H1 (cell line): ENCODE measurements at regions not wholly inside any gene's neighbourhood (a gene's known extent, or its start where the extent isn't known, plus 50 kb on each side); places are given as distances from the start of the nearest gene placed in this dataset.

Experiments used
- CTCF ChIA-PET: fragments of 300-600 bp; sonication (Branson Sonifier 250); formaldehyde crosslinking; loops from one replicate; lab custom pipeline; 2021; ENCODE audit not compliant: partially characterized antibody; lab: Charles Lee
- POLR2A ChIA-PET: fragments of 300-600 bp; sonication (Branson Sonifier 250); formaldehyde crosslinking; loops from one replicate; lab custom pipeline; 2021; ENCODE audit warnings: inconsistent platforms; ENCODE audit not compliant: partially characterized antibody; lab: Charles Lee
- DNase-seq, 2 experiments: peaks; one replicate each; pipeline versions ENCODE4 v3.0.0 to v3.0.0-alpha.2; 2010 to 2022; ENCODE audit warnings: low spot score in 2 of 2, low read depth in 1 of 2, mixed read lengths in 1 of 2
- FAIRE-seq: peaks from 2 replicates; lab custom pipeline; 2011; peaks lifted over from hg19 to GRCh38; lab: Jason Lieb, UNC
- H2AFZ ChIP-seq: 2 replicates; pipeline ENCODE4 v1.8.1; 2012; ENCODE audit warnings: low read length, inconsistent platforms
- H2AK5ac ChIP-seq: 2 replicates; pipeline ENCODE4 v1.6.1; 2013; ENCODE audit warnings: low read depth, low read length
- H2BK120ac ChIP-seq: replicated peaks from 2 replicates; pipeline ENCODE3; 2013; ENCODE audit warnings: low read depth, low read length, inconsistent platforms
- H2BK12ac ChIP-seq: 2 replicates; pipeline ENCODE4 v1.6.1; 2013; ENCODE audit warnings: low read depth, low read length
- H2BK15ac ChIP-seq: 2 replicates; pipeline ENCODE4 v1.6.1; 2013; ENCODE audit warnings: low read length
- H2BK20ac ChIP-seq: 2 replicates; pipeline ENCODE4 v1.6.1; 2013; ENCODE audit warnings: low read length
- H2BK5ac ChIP-seq: 2 replicates; pipeline ENCODE4 v1.6.1; 2013; ENCODE audit warnings: low read depth, low read length
- H3K14ac ChIP-seq: 2 replicates; pipeline ENCODE4 v1.6.1; 2013; ENCODE audit warnings: inconsistent platforms; ENCODE audit not compliant: insufficient read length
- H3K18ac ChIP-seq: 2 replicates; pipeline ENCODE4 v1.6.1; 2013; ENCODE audit warnings: low read length; ENCODE audit errors: extremely low read depth
- H3K23ac ChIP-seq: 2 replicates; pipeline ENCODE4 v1.6.1; 2013; ENCODE audit warnings: inconsistent platforms; ENCODE audit not compliant: insufficient read length
- H3K23me2 ChIP-seq: 2 replicates; pipeline ENCODE4 v1.6.1; 2013; ENCODE audit warnings: low read depth, low read length
- H3K27ac ChIP-seq: 2 replicates; pipeline ENCODE4 v1.6.1; 2011; ENCODE audit warnings: low read depth, low read length, inconsistent platforms
- H3K27me3 ChIP-seq, 4 experiments: replicated peaks in 1 of 4; 1 replicate in 1 of 4; 2 replicates in 3 of 4; pipeline versions ENCODE4 v1.6.1 to v1.8.1; 2011 to 2013; ENCODE audit warnings: low read length in 3 of 4, mild to moderate bottlenecking in 3 of 4, inconsistent platforms in 2 of 4, mixed read lengths in 2 of 4, moderate library complexity in 1 of 4; ENCODE audit not compliant: control insufficient read depth in 3 of 4, insufficient read depth in 3 of 4; ENCODE audit errors: extremely low read depth in 1 of 4
- H3K36me3 ChIP-seq, 4 experiments: 2 replicates each; pipeline versions ENCODE4 v1.6.1 to v1.8.1; 2011 to 2013; ENCODE audit warnings: mild to moderate bottlenecking in 4 of 4, low read length in 3 of 4, moderate library complexity in 2 of 4, control low read depth in 1 of 4, inconsistent platforms in 1 of 4; ENCODE audit not compliant: insufficient read depth in 4 of 4, control insufficient read depth in 2 of 4
- H3K4ac ChIP-seq: replicated peaks from 2 replicates; pipeline ENCODE3; 2013; ENCODE audit warnings: low read length, low read depth, mixed read lengths, inconsistent platforms; ENCODE audit not compliant: insufficient read length
- H3K4me1 ChIP-seq, 4 experiments: replicated peaks in 1 of 4; 1 replicate in 1 of 4; 2 replicates in 3 of 4; pipeline versions ENCODE4 v1.6.1 to v1.8.1; 2011 to 2013; ENCODE audit warnings: low read length in 3 of 4, inconsistent platforms in 2 of 4, mixed read lengths in 1 of 4; ENCODE audit not compliant: insufficient read depth in 4 of 4, control insufficient read depth in 3 of 4
- H3K4me2 ChIP-seq, 2 experiments: 2 replicates each; pipeline versions ENCODE4 v1.6.1 to v1.8.1; 2011 to 2013; ENCODE audit warnings: low read depth in 2 of 2, low read length in 2 of 2, control low read depth in 1 of 2, inconsistent platforms in 1 of 2, mild to moderate bottlenecking in 1 of 2; ENCODE audit not compliant: insufficient read depth in 1 of 2
- H3K4me3 ChIP-seq, 4 experiments: fragments of 200-600, 300-600 bp in 1 of 4; sonication (generic), shearing (Covaris generic), sonication (Bioruptor Twin) in 1 of 4; 2 replicates each; pipeline versions ENCODE4 v1.5.1 to v1.8.1; 2011 to 2016; ENCODE audit warnings: low read length in 4 of 4, low read depth in 3 of 4, control low read depth in 2 of 4, inconsistent platforms in 2 of 4, mild to moderate bottlenecking in 2 of 4, mixed read lengths in 1 of 4, moderate library complexity in 1 of 4; ENCODE audit not compliant: insufficient read depth in 2 of 4; ENCODE audit errors: extremely low read depth in 1 of 4
- H3K56ac ChIP-seq: replicated peaks from 2 replicates; pipeline ENCODE3; 2013; ENCODE audit warnings: low read depth, mild to moderate bottlenecking, mixed read lengths, low read length, inconsistent platforms; ENCODE audit not compliant: insufficient read length
- H3K79me1 ChIP-seq: 2 replicates; pipeline ENCODE4 v1.6.1; 2013; ENCODE audit warnings: low read depth, low read length, control low read depth
- H3K79me2 ChIP-seq, 2 experiments: 2 replicates each; pipeline versions ENCODE4 v1.6.1 to v1.8.1; 2012 to 2013; ENCODE audit warnings: low read length in 2 of 2, mild to moderate bottlenecking in 2 of 2, inconsistent platforms in 1 of 2; ENCODE audit not compliant: insufficient read depth in 2 of 2, control insufficient read depth in 1 of 2
- H3K9ac ChIP-seq, 4 experiments: replicated peaks in 1 of 4; 1 replicate in 1 of 4; 2 replicates in 3 of 4; pipeline versions ENCODE4 v1.6.1 to v1.8.1; 2011 to 2013; ENCODE audit warnings: low read depth in 3 of 4, low read length in 3 of 4, control low read depth in 2 of 4, mild to moderate bottlenecking in 2 of 4, moderate library complexity in 2 of 4, inconsistent platforms in 1 of 4; ENCODE audit errors: extremely low read depth in 1 of 4
- H3K9me3 ChIP-seq, 2 experiments: 2 replicates each; pipeline versions ENCODE4 v1.6.1 to v1.8.1; 2012 to 2013; ENCODE audit warnings: mild to moderate bottlenecking in 2 of 2, moderate library complexity in 2 of 2, control low read depth in 1 of 2, inconsistent platforms in 1 of 2, low read depth in 1 of 2, low read length in 1 of 2, mixed read lengths in 1 of 2; ENCODE audit not compliant: insufficient read depth in 2 of 2
- H4K20me1 ChIP-seq, 2 experiments: replicated peaks in 1 of 2; 2 replicates each; pipeline versions ENCODE3 to v1.8.1; 2011 to 2013; ENCODE audit warnings: inconsistent platforms in 2 of 2, low read length in 2 of 2, mild to moderate bottlenecking in 1 of 2; ENCODE audit not compliant: insufficient read depth in 2 of 2, control insufficient read depth in 1 of 2
- H4K5ac ChIP-seq: 2 replicates; pipeline ENCODE4 v1.6.1; 2013; ENCODE audit warnings: low read length, low read depth, mixed read lengths, inconsistent platforms; ENCODE audit not compliant: insufficient read length
- H4K8ac ChIP-seq: 2 replicates; pipeline ENCODE4 v1.8.0; 2013; ENCODE audit warnings: mild to moderate bottlenecking, moderate library complexity, low read length, inconsistent platforms; ENCODE audit not compliant: insufficient read depth; ENCODE audit errors: extremely low read depth
- H4K91ac ChIP-seq: replicated peaks from 2 replicates; pipeline ENCODE3; 2013; ENCODE audit warnings: low read length, mixed read lengths, inconsistent platforms; ENCODE audit not compliant: insufficient read length
- ASH2L ChIP-seq: fragments of 200-600, 300-600 bp; sonication (generic); IDR thresholded peaks from one replicate; pipeline ENCODE4 v1.7.1; 2017; ENCODE audit warnings: low read length
- CREB1 ChIP-seq: IDR thresholded peaks from 2 replicates; pipeline ENCODE4 v1.6.1; 2012; ENCODE audit warnings: inconsistent platforms
- CTBP2 ChIP-seq: IDR thresholded peaks from 2 replicates; pipeline ENCODE4 v1.7.0; 2011; ENCODE audit warnings: borderline replicate concordance, mild to moderate bottlenecking, moderate library complexity, mixed read lengths, low read length; ENCODE audit not compliant: insufficient read depth, insufficient read length
- HDAC6 ChIP-seq: IDR thresholded peaks from one replicate; pipeline ENCODE4 v1.7.1; 2012; ENCODE audit warnings: low read depth, mild to moderate bottlenecking, inconsistent platforms, low read length, moderate library complexity
- KDM4A ChIP-seq: IDR thresholded peaks from one replicate; pipeline ENCODE4 v1.7.1; 2012; ENCODE audit warnings: low read depth, mild to moderate bottlenecking, moderate library complexity, low read length, inconsistent platforms; ENCODE audit not compliant: severe bottlenecking
- MAFK ChIP-seq: IDR thresholded peaks from 2 replicates; pipeline ENCODE4 v1.6.1; 2012; ENCODE audit warnings: low read depth, mild to moderate bottlenecking, improper control_type of control experiment, low read length
- POU5F1 ChIP-seq: IDR thresholded peaks from 2 replicates; pipeline ENCODE4 v1.6.1; 2011; ENCODE audit warnings: low read depth, mild to moderate bottlenecking, low read length, moderate library complexity
- RBBP5 ChIP-seq: IDR thresholded peaks from 2 replicates; pipeline ENCODE4 v1.7.1; 2012; ENCODE audit warnings: low read depth, mild to moderate bottlenecking, inconsistent platforms, low read length, moderate library complexity, borderline replicate concordance
- RFX5 ChIP-seq: IDR thresholded peaks from 2 replicates; pipeline ENCODE4 v1.6.1; 2011; ENCODE audit warnings: low read depth, low read length, improper control_type of control experiment, borderline replicate concordance
- SAP30 ChIP-seq: fragments of 300-600 bp; sonication (generic); IDR thresholded peaks from 2 replicates; pipeline ENCODE4 v1.7.1; 2012; ENCODE audit warnings: low read length, moderate library complexity, mild to moderate bottlenecking, inconsistent platforms; ENCODE audit not compliant: insufficient read depth, insufficient replicate concordance
- SIX5 ChIP-seq: IDR thresholded peaks from 2 replicates; pipeline ENCODE4 v1.6.1; 2011; ENCODE audit warnings: mild to moderate bottlenecking, low read depth, low read length
- TAF7 ChIP-seq: optimal IDR thresholded peaks from 2 replicates; pipeline ENCODE3; 2011; ENCODE audit warnings: low read depth, mild to moderate bottlenecking, inconsistent platforms, low read length, moderate library complexity, borderline replicate concordance
- ZNF274 ChIP-seq: IDR thresholded peaks from 2 replicates; pipeline ENCODE4 v1.7.0; 2012; ENCODE audit warnings: low read length, borderline replicate concordance; ENCODE audit errors: extremely low read depth
- WGBS, 2 experiments: shearing (Covaris generic) in 1 of 2; methylation state at CpG; one replicate each; pipeline versions ENCODE4 v1.1.6 to v1.1.7; 2013 to 2015; ENCODE audit warnings: low lambda C conversion rate in 2 of 2, mixed read lengths in 2 of 2, inconsistent platforms in 1 of 2, low coverage in 1 of 2, missing lambda C conversion rate in 1 of 2; ENCODE audit not compliant: insufficient replicate concordance in 2 of 2, insufficient coverage in 1 of 2, insufficient read length in 1 of 2; ENCODE audit errors: extremely low coverage in 1 of 2, missing lambda C conversion rate in 1 of 2; 5-methylcytosine and 5-hydroxymethylcytosine counted together

DNA sequence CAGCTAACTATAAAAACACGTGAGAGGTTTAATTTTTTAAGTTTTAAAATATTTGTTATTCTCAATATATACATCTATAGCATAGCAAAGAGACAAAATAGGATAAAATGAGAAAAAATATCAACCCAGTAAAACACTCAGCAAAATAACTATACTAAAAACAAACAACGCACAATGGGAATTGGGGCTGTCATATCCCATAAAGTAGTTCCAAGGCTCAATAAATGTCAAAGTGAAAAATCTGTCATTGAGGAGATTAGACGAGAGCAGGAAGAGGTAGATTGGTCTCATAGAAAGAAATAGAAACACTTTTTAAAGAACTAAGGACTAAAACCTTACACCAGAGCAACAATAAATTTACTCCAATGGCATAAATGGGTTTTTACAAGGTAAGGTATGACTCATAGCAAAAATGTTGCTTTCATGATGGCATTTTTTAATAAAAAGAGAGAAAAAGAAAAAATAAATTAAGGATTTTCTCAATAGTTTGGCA, 153.7 kb downstream of the EVA1A start:
- H2BK5ac ChIP-seq = no peak overlapping the region
- H2BK20ac ChIP-seq = no peak overlapping the region
- H4K8ac ChIP-seq = no peak overlapping the region
- H3K36me3 ChIP-seq = no peaks in the 10 kb centered on the region
- no peak overlapping the region for H3K9ac ChIP-seq
- no peak overlapping the region for H2AFZ ChIP-seq
- DNase-seq = no peak
- no peaks in the 10 kb centered on the region for H3K79me2 ChIP-seq
- H3K23me2 ChIP-seq = no peaks in the 10 kb centered on the region
- H2BK120ac ChIP-seq = no peak overlapping the region
- H3K23ac ChIP-seq = no peak overlapping the region
- no peaks in the 10 kb centered on the region for H3K9me3 ChIP-seq
- no peak overlapping the region for H3K27ac ChIP-seq
- H2BK12ac ChIP-seq = no peak overlapping the region
- no peak overlapping the region for H4K91ac ChIP-seq
- WGBS, 2 experiments = 85% methylated on average over 3 of the region's 3 CpGs; no CpG with 5 or more reads in 1 of the 2 experiments
- ChIA-PET CTCF (interaction anchor here (0.9 to 1.6 kb wide), 4 partner anchors 59 to 250 kb away, joined by 3 to 4 read pairs (median 3); no protein-coding TSS in a partner anchor), POLR2A (no interaction called here)
- no peaks in the 10 kb centered on the region for H4K20me1 ChIP-seq
- H3K4me3 ChIP-seq = no peak overlapping the region
- no peak overlapping the region for H4K5ac ChIP-seq
- H3K79me1 ChIP-seq = no peaks in the 10 kb centered on the region
- TF ChIP-seq RBBP5 = no peak
- no peak for TF ChIP-seq HDAC6
- TF ChIP-seq POU5F1 = no peak
- no peak for TF ChIP-seq ZNF274
- no peak for TF ChIP-seq SAP30
- TF ChIP-seq CREB1 = no peak
- no peak for TF ChIP-seq TAF7
- TF ChIP-seq CTBP2 = no peak
- no peak for TF ChIP-seq MAFK
- TF ChIP-seq ASH2L = no peak
- TF ChIP-seq RFX5 = no peak
- no peak for TF ChIP-seq SIX5
- TF ChIP-seq KDM4A = no peak
- no peak overlapping the region for H3K14ac ChIP-seq
- no peak overlapping the region for H2BK15ac ChIP-seq
- no peak overlapping the region for H3K4me2 ChIP-seq
- no peak overlapping the region for H2AK5ac ChIP-seq
- no peaks in the 10 kb centered on the region for H3K27me3 ChIP-seq
- H3K18ac ChIP-seq = no peak overlapping the region
- H3K4ac ChIP-seq = no peak overlapping the region
- no peak overlapping the region for H3K56ac ChIP-seq
- no peak for FAIRE-seq
- H3K4me1 ChIP-seq = peaks cover 0 to 6% (median 4%) of the 10 kb centered on the region in 4 experiments; a peak in 4 of 7 replicates
